ENCODE measurements at regions not wholly inside any gene's neighbourhood (a gene's known extent, or its start where the extent isn't known, plus 50 kb on each side); places are given as distances from the start of the nearest gene placed in this dataset.

- no peak overlapping the region for H3K4me3 ChIP-seq (replicated peaks; ENCODE audit: low read depth, low read length)
- DNase-seq (ENCODE audit: extremely low read depth, insufficient read length), result no peak
- TF ChIP-seq CTCF (IDR thresholded peaks at IDR 0.05; ENCODE audit: insufficient read depth, low read length, poor library complexity, severe bottlenecking), result no peak
- no peaks in the 10 kb centered on the region for H3K27me3 ChIP-seq (replicated peaks; ENCODE audit: control insufficient read depth, insufficient read depth, low read length)
- no peaks in the 10 kb centered on the region for H3K36me3 ChIP-seq (ENCODE audit: control insufficient read depth, insufficient read depth, low read length)
Measured at GRCh38 chr13:68627379-68627778, 1397.2 kb upstream of the PCDH9 start.

- H3K4me3 ChIP-seq (replicated peaks; ENCODE audit: low read depth, low read length), result no peak overlapping the region
- no peaks in the 10 kb centered on the region for H3K27me3 ChIP-seq (replicated peaks; ENCODE audit: control insufficient read depth, insufficient read depth, low read length)
- H3K36me3 ChIP-seq (ENCODE audit: control insufficient read depth, insufficient read depth, low read length), result no peaks in the 10 kb centered on the region
- no peak for TF ChIP-seq CTCF (IDR thresholded peaks at IDR 0.05; ENCODE audit: insufficient read depth, low read length, poor library complexity, severe bottlenecking)
- DNase-seq (ENCODE audit: extremely low read depth, insufficient read length), result no peak
Measured at GRCh38 chr13:68616600-68617222, 1386.6 kb upstream of the PCDH9 start.

- Histone ChIP-seq H3K4me3 (replicated peaks; ENCODE audit: low read depth, low read length) (no peak overlapping the region), H3K36me3 (ENCODE audit: control insufficient read depth, insufficient read depth, low read length) (no peaks in the 10 kb centered on the region), H3K27me3 (replicated peaks; ENCODE audit: control insufficient read depth, insufficient read depth, low read length) (no peaks in the 10 kb centered on the region)
- no peak for TF ChIP-seq CTCF (IDR thresholded peaks at IDR 0.05; ENCODE audit: insufficient read depth, low read length, poor library complexity, severe bottlenecking)
- no peak for DNase-seq (ENCODE audit: extremely low read depth, insufficient read length)
Measured at GRCh38 chr13:68609661-68610060, 1379.5 kb upstream of the PCDH9 start.

GRCh38 chr13:68608147-68608546, 1378.0 kb upstream of the PCDH9 start:
- H3K4me3 ChIP-seq (replicated peaks; ENCODE audit: low read depth, low read length), result no peak overlapping the region
- no peak for TF ChIP-seq CTCF (IDR thresholded peaks at IDR 0.05; ENCODE audit: insufficient read depth, low read length, poor library complexity, severe bottlenecking)

GRCh38 chr13:68597641-68598040, 1367.5 kb upstream of the PCDH9 start:
- DNase-seq (ENCODE audit: extremely low read depth, insufficient read length), result no peak
- no peak for TF ChIP-seq CTCF (IDR thresholded peaks at IDR 0.05; ENCODE audit: insufficient read depth, low read length, poor library complexity, severe bottlenecking)
- no peaks in the 10 kb centered on the region for H3K36me3 ChIP-seq (ENCODE audit: control insufficient read depth, insufficient read depth, low read length)
- no peak overlapping the region for H3K4me3 ChIP-seq (replicated peaks; ENCODE audit: low read depth, low read length)
- H3K27me3 ChIP-seq (replicated peaks; ENCODE audit: control insufficient read depth, insufficient read depth, low read length), result no peaks in the 10 kb centered on the region

More at GRCh38 chr13:68608147-68608546, 1378.0 kb upstream of the PCDH9 start:
- Histone ChIP-seq H3K36me3 (ENCODE audit: control insufficient read depth, insufficient read depth, low read length) (no peaks in the 10 kb centered on the region), H3K27me3 (replicated peaks; ENCODE audit: control insufficient read depth, insufficient read depth, low read length) (no peaks in the 10 kb centered on the region)
- no peak for DNase-seq (ENCODE audit: extremely low read depth, insufficient read length)

- no peak for TF ChIP-seq CTCF (IDR thresholded peaks at IDR 0.05; ENCODE audit: insufficient read depth, low read length, poor library complexity, severe bottlenecking)
- H3K4me3 ChIP-seq (replicated peaks; ENCODE audit: low read depth, low read length), result no peak overlapping the region
Measured at GRCh38 chr13:68588623-68589022, 1358.5 kb upstream of the PCDH9 start.

More at GRCh38 chr13:68588623-68589022, 1358.5 kb upstream of the PCDH9 start:
- no peak for DNase-seq (ENCODE audit: extremely low read depth, insufficient read length)
- no peaks in the 10 kb centered on the region for H3K36me3 ChIP-seq (ENCODE audit: control insufficient read depth, insufficient read depth, low read length)
- no peaks in the 10 kb centered on the region for H3K27me3 ChIP-seq (replicated peaks; ENCODE audit: control insufficient read depth, insufficient read depth, low read length)
